ENCODE measurements at regions not wholly inside any gene's neighbourhood (a gene's known extent, or its start where the extent isn't known, plus 50 kb on each side); places are given as distances from the start of the nearest gene placed in this dataset.
"Not testable (repeated sequence)": the region's sequence is repeated elsewhere in the genome, so short reads cannot be mapped to it uniquely, and the experiment has no call there.

DNA sequence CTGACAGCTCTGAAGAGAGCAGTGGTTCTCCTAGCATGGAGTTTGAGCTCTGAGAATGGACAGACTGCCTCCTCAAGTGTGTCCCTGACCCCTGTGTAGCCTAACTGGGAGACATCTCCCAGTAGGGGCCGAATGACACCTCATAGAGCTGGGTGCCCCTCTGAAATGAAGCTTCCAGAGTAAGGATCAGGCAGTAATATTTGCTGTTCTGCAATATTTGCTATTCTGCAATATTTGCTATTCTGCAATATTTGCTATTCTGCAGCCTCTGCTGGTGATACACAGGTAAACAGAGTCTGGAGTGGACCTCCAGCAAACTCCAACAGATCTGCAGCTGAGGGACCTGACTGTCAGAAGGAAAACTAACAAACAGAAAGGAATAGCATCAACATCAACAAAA lies 105.5 kb downstream of the BUD13 start (continued):
- TF ChIP-seq, protein P1, sequence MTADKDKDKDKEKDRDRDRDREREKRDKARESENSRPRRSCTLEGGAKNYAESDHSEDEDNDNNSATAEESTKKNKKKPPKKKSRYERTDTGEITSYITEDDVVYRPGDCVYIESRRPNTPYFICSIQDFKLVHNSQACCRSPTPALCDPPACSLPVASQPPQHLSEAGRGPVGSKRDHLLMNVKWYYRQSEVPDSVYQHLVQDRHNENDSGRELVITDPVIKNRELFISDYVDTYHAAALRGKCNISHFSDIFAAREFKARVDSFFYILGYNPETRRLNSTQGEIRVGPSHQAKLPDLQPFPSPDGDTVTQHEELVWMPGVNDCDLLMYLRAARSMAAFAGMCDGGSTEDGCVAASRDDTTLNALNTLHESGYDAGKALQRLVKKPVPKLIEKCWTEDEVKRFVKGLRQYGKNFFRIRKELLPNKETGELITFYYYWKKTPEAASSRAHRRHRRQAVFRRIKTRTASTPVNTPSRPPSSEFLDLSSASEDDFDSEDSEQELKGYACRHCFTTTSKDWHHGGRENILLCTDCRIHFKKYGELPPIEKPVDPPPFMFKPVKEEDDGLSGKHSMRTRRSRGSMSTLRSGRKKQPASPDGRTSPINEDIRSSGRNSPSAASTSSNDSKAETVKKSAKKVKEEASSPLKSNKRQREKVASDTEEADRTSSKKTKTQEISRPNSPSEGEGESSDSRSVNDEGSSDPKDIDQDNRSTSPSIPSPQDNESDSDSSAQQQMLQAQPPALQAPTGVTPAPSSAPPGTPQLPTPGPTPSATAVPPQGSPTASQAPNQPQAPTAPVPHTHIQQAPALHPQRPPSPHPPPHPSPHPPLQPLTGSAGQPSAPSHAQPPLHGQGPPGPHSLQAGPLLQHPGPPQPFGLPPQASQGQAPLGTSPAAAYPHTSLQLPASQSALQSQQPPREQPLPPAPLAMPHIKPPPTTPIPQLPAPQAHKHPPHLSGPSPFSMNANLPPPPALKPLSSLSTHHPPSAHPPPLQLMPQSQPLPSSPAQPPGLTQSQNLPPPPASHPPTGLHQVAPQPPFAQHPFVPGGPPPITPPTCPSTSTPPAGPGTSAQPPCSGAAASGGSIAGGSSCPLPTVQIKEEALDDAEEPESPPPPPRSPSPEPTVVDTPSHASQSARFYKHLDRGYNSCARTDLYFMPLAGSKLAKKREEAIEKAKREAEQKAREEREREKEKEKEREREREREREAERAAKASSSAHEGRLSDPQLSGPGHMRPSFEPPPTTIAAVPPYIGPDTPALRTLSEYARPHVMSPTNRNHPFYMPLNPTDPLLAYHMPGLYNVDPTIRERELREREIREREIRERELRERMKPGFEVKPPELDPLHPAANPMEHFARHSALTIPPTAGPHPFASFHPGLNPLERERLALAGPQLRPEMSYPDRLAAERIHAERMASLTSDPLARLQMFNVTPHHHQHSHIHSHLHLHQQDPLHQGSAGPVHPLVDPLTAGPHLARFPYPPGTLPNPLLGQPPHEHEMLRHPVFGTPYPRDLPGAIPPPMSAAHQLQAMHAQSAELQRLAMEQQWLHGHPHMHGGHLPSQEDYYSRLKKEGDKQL (CRISPR knock-in tag; IDR thresholded peaks at IDR 0.05; ENCODE audit: low read depth): peak; percentile 92
- TF ChIP-seq FOSL2 (CRISPR knock-in tag; IDR thresholded peaks at IDR 0.05): peak; percentile 79
- 0 out of 2 replicates have a peak, but pooled peaks have one; percentile 20 for TF ChIP-seq MED1 (CRISPR knock-in tag; IDR thresholded peaks at IDR 0.05)
- TF ChIP-seq EP300 (IDR thresholded peaks at IDR 0.05; ENCODE audit: low read depth in 2 of 2, low read length in 2 of 2): peak; percentile 74 to 87; a peak in 3 of 4 replicates
- peak; percentile 63; the same call in 1 of the 2 replicates for TF ChIP-seq EP300 (CRISPR knock-in tag; IDR thresholded peaks at IDR 0.05; ENCODE audit: borderline replicate concordance)
- TF ChIP-seq, protein P2, sequence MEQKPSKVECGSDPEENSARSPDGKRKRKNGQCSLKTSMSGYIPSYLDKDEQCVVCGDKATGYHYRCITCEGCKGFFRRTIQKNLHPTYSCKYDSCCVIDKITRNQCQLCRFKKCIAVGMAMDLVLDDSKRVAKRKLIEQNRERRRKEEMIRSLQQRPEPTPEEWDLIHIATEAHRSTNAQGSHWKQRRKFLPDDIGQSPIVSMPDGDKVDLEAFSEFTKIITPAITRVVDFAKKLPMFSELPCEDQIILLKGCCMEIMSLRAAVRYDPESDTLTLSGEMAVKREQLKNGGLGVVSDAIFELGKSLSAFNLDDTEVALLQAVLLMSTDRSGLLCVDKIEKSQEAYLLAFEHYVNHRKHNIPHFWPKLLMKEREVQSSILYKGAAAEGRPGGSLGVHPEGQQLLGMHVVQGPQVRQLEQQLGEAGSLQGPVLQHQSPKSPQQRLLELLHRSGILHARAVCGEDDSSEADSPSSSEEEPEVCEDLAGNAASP (CRISPR knock-in tag; IDR thresholded peaks at IDR 0.05; ENCODE audit: borderline replicate concordance): peak; percentile 78; the same call in 1 of the 2 replicates
- TF ChIP-seq KDM1A (CRISPR knock-in tag; IDR thresholded peaks at IDR 0.05): peak; percentile 92; the same call in 1 of the 2 replicates
- TF ChIP-seq PHF21A (CRISPR knock-in tag; IDR thresholded peaks at IDR 0.05): peak; percentile 34; the same call in 1 of the 2 replicates
- TF ChIP-seq GABPA (IDR thresholded peaks at IDR 0.05; ENCODE audit: low read depth, low read length); CREM (CRISPR knock-in tag; IDR thresholded peaks at IDR 0.05): not testable (repeated sequence)
- TF ChIP-seq GABPA (CRISPR knock-in tag; IDR thresholded peaks at IDR 0.05; ENCODE audit: low read depth): 0 out of 2 replicates have a peak, but pooled peaks have one; percentile 3
- TF ChIP-seq CREM (IDR thresholded peaks at IDR 0.05): peak; percentile 70; the same call in 1 of the 2 replicates
- TF ChIP-seq, protein P3, sequence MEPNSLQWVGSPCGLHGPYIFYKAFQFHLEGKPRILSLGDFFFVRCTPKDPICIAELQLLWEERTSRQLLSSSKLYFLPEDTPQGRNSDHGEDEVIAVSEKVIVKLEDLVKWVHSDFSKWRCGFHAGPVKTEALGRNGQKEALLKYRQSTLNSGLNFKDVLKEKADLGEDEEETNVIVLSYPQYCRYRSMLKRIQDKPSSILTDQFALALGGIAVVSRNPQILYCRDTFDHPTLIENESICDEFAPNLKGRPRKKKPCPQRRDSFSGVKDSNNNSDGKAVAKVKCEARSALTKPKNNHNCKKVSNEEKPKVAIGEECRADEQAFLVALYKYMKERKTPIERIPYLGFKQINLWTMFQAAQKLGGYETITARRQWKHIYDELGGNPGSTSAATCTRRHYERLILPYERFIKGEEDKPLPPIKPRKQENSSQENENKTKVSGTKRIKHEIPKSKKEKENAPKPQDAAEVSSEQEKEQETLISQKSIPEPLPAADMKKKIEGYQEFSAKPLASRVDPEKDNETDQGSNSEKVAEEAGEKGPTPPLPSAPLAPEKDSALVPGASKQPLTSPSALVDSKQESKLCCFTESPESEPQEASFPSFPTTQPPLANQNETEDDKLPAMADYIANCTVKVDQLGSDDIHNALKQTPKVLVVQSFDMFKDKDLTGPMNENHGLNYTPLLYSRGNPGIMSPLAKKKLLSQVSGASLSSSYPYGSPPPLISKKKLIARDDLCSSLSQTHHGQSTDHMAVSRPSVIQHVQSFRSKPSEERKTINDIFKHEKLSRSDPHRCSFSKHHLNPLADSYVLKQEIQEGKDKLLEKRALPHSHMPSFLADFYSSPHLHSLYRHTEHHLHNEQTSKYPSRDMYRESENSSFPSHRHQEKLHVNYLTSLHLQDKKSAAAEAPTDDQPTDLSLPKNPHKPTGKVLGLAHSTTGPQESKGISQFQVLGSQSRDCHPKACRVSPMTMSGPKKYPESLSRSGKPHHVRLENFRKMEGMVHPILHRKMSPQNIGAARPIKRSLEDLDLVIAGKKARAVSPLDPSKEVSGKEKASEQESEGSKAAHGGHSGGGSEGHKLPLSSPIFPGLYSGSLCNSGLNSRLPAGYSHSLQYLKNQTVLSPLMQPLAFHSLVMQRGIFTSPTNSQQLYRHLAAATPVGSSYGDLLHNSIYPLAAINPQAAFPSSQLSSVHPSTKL (CRISPR knock-in tag; IDR thresholded peaks at IDR 0.05): peak; percentile 88
- TF ChIP-seq, protein P4, sequence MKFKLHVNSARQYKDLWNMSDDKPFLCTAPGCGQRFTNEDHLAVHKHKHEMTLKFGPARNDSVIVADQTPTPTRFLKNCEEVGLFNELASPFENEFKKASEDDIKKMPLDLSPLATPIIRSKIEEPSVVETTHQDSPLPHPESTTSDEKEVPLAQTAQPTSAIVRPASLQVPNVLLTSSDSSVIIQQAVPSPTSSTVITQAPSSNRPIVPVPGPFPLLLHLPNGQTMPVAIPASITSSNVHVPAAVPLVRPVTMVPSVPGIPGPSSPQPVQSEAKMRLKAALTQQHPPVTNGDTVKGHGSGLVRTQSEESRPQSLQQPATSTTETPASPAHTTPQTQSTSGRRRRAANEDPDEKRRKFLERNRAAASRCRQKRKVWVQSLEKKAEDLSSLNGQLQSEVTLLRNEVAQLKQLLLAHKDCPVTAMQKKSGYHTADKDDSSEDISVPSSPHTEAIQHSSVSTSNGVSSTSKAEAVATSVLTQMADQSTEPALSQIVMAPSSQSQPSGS (CRISPR knock-in tag; IDR thresholded peaks at IDR 0.05): peak; percentile 87; the same call in 1 of the 2 replicates

Measured in HepG2 (cell line).